ENCODE measurements at regions not wholly inside any gene's neighbourhood (a gene's known extent, or its start where the extent isn't known, plus 50 kb on each side); places are given as distances from the start of the nearest gene placed in this dataset.

DNA sequence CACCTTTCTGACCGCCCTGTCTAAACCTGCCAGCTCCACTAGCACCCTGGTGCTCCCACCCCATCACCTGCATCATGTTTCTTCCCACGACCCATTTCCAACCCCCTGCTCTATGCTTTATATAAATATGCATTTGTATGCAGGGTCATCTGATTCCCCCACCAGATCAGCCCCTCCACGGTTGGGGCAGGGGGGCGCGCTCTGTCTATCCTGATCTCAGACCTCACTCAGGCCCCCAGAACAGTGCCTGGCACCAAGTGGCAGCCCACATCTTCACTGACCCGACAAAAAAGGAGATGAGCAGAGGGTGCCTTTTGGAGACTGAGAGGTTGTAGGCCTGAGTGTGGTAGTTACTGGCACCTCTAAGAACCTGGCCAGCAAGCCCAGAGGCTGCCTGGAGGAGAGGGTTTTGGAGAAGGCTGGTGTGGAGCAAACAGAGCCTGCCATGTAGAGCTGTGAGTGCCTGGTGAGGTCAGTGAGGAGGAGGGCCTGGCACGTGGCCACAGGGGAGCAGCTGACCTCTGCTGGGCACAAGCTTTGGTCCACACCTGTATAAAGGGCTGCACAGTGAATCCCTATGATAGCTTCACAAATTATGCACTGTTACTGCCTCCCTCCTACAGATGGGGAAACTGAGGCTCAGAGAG, 86.3 kb upstream of the RTL6 start:
- Histone ChIP-seq H3K9ac (ENCODE audit: low read length) (no peak overlapping the region), H3K27me3 (ENCODE audit: insufficient read depth, low read length) (no peaks in the 10 kb centered on the region), H3K4me1 (ENCODE audit: control insufficient read depth in 1 of 2, insufficient read depth in 2 of 2, low read length in 2 of 2) (no peaks in the 10 kb centered on the region), H4K20me1 (ENCODE audit: insufficient read depth) (no peaks in the 10 kb centered on the region), H3K4me3 (replicated peaks in 1 of 2; ENCODE audit: low read depth in 1 of 2, low read length in 2 of 2) (no peak overlapping the region), H3K9me2 (ENCODE audit: insufficient read depth) (no peaks in the 10 kb centered on the region), H3K4me2 (ENCODE audit: low read length) (no peak overlapping the region), H3K9me3 (ENCODE audit: control insufficient read depth in 1 of 2, insufficient read depth in 1 of 2, low read depth in 1 of 2, low read length in 2 of 2) (peaks cover 0 to 2% of the 10 kb centered on the region in 2 experiments; a peak in 1 of 4 replicates), H3K36me3 (ENCODE audit: control insufficient read depth in 1 of 2, insufficient read depth in 2 of 2, low read length in 2 of 2) (no peaks in the 10 kb centered on the region), H3K27ac (ENCODE audit: low read depth, low read length) (no peak overlapping the region), H3K79me2 (ENCODE audit: insufficient read depth, low read length) (no peaks in the 10 kb centered on the region), H2AFZ (ENCODE audit: low read depth, low read length, poor library complexity, severe bottlenecking) (no peak overlapping the region)
- BruUV-seq (replicated peaks), result no TSS peak
- ATAC-seq (no peak), DNase-seq (ENCODE audit: low read depth, low spot score) (no peak)
- ChIA-PET RAD21 (ENCODE audit: low non-redundant PET in 1 of 2, low total read pairs in 2 of 2, uncharacterized antibody in 2 of 2, unreplicated experiment in 2 of 2) (no interaction called here), POLR2A (no interaction called here), CTCF (no interaction called here)
- intact Hi-C loops (cut with micrococcal nuclease), result no loop called here
- TF ChIP-seq, protein P1, sequence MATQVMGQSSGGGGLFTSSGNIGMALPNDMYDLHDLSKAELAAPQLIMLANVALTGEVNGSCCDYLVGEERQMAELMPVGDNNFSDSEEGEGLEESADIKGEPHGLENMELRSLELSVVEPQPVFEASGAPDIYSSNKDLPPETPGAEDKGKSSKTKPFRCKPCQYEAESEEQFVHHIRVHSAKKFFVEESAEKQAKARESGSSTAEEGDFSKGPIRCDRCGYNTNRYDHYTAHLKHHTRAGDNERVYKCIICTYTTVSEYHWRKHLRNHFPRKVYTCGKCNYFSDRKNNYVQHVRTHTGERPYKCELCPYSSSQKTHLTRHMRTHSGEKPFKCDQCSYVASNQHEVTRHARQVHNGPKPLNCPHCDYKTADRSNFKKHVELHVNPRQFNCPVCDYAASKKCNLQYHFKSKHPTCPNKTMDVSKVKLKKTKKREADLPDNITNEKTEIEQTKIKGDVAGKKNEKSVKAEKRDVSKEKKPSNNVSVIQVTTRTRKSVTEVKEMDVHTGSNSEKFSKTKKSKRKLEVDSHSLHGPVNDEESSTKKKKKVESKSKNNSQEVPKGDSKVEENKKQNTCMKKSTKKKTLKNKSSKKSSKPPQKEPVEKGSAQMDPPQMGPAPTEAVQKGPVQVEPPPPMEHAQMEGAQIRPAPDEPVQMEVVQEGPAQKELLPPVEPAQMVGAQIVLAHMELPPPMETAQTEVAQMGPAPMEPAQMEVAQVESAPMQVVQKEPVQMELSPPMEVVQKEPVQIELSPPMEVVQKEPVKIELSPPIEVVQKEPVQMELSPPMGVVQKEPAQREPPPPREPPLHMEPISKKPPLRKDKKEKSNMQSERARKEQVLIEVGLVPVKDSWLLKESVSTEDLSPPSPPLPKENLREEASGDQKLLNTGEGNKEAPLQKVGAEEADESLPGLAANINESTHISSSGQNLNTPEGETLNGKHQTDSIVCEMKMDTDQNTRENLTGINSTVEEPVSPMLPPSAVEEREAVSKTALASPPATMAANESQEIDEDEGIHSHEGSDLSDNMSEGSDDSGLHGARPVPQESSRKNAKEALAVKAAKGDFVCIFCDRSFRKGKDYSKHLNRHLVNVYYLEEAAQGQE (IDR thresholded peaks at IDR 0.05; ENCODE audit: low read depth), result no peak
- no peak for TF ChIP-seq CEBPB (IDR thresholded peaks at IDR 0.05; ENCODE audit: low read depth)
- TF ChIP-seq TCF7L2 (IDR thresholded peaks at IDR 0.05; ENCODE audit: borderline replicate concordance, extremely low read depth, insufficient read depth, insufficient read length), result no peak
- TF ChIP-seq JUND (IDR thresholded peaks at IDR 0.05), result no peak
- TF ChIP-seq, protein P2, sequence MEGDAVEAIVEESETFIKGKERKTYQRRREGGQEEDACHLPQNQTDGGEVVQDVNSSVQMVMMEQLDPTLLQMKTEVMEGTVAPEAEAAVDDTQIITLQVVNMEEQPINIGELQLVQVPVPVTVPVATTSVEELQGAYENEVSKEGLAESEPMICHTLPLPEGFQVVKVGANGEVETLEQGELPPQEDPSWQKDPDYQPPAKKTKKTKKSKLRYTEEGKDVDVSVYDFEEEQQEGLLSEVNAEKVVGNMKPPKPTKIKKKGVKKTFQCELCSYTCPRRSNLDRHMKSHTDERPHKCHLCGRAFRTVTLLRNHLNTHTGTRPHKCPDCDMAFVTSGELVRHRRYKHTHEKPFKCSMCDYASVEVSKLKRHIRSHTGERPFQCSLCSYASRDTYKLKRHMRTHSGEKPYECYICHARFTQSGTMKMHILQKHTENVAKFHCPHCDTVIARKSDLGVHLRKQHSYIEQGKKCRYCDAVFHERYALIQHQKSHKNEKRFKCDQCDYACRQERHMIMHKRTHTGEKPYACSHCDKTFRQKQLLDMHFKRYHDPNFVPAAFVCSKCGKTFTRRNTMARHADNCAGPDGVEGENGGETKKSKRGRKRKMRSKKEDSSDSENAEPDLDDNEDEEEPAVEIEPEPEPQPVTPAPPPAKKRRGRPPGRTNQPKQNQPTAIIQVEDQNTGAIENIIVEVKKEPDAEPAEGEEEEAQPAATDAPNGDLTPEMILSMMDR (IDR thresholded peaks at IDR 0.05 in 2 of 3, conservative IDR thresholded peaks at IDR 0.05 in 1 of 3; ENCODE audit: borderline replicate concordance in 1 of 3, insufficient read depth in 1 of 3, low read depth in 2 of 3, low read length in 2 of 3), result no peak
- TF ChIP-seq, protein P3, sequence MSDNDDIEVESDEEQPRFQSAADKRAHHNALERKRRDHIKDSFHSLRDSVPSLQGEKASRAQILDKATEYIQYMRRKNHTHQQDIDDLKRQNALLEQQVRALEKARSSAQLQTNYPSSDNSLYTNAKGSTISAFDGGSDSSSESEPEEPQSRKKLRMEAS (IDR thresholded peaks at IDR 0.05), result no peak
- TF ChIP-seq SRF (IDR thresholded peaks at IDR 0.05; ENCODE audit: low read depth), result no peak
- no peak for TF ChIP-seq FOSL1 (IDR thresholded peaks at IDR 0.05; ENCODE audit: low read depth)
- no peak for TF ChIP-seq RAD21 (IDR thresholded peaks at IDR 0.05; ENCODE audit: low read depth)
- no peak for TF ChIP-seq POLR2A (IDR thresholded peaks at IDR 0.05; ENCODE audit: borderline replicate concordance, extremely low read depth, insufficient read depth, insufficient read length)
- no peak for TF ChIP-seq POLR2AphosphoS5 (IDR thresholded peaks at IDR 0.05; ENCODE audit: low read depth, low read length)
- TF ChIP-seq ZNF274 (IDR thresholded peaks at IDR 0.05; ENCODE audit: low read depth, low read length), result no peak
